ENCODE measurements at regions not wholly inside any gene's neighbourhood (a gene's known extent, or its start where the extent isn't known, plus 50 kb on each side); places are given as distances from the start of the nearest gene placed in this dataset.
A peak's percentile ranks its signal among the peaks of the same experiment; 100 is the strongest.

GRCh38 chr20:7180256-7181045 lies 413.0 kb downstream of the BMP2 start:
- DNase-seq, result peak; percentile 49

GRCh38 chr20:7189231-7189630 lies 421.7 kb downstream of the BMP2 start:
- no peak for DNase-seq

DNA sequence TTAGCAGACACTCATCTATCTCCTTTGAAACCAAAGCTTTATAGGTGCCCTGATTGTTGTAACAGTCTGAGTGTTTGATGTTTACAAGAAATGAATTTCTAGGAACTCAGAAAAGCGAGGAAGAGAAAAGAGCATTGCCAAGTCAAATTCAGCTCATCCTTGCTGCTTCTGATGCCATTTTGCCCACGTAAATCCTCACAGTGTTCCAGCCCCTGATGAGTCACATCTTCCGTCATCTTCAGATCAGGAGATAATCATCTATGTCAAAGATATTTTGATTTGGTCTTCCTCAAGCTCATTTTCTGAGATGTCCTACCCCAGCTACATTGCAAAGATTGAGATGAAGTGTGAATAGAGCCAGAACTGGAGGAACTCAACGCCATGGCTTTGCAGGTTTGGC lies 426.2 kb downstream of the BMP2 start:
- no peak for DNase-seq

DNA sequence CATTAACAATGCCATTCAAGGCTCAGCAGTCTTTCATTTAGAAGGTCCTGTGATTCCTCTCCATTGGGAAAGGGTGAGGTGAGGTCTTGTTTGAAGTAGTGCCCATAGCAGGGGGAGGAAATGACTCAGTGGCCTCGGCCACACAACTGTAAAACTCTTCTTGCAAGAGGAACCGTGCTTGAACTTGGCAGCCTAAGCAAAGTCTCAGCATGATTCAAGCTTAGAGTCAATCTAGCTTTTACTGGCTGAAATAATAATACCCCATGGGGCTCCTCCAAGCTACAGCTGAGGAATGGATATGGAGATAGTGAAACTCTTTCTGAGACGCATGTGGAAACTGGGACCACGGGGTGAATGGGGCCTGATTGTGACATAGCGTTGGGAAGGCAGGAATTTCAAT lies 428.2 kb downstream of the BMP2 start:
- DNase-seq, result no peak

- no peak for DNase-seq
Observed at GRCh38 chr20:7196481-7196880, 429.0 kb downstream of the BMP2 start.

DNA sequence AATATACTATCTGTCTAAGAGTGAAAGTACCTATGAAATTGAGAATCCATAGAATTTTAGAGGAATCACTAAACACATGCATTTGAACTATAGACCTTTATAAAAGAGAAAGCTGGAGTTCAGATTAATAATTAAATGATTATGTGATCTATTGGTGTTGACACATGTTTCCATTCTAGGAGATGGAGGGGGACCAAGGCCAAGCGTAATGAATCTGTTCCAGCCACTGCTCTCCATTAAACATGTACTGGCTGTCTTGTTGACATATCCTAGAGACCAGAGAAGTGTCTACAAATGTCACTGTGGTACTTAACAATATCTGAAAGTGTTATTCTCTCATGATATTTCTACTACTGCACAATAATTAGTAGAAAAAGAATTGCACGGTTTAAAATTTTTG lies 432.4 kb downstream of the BMP2 start:
- no peak for DNase-seq

- DNase-seq, result no peak
Observed at GRCh38 chr20:7207186-7207798, 439.8 kb downstream of the BMP2 start.

GRCh38 chr20:7210910-7211309 lies 443.4 kb downstream of the BMP2 start:
- no peak for DNase-seq

- DNase-seq, result no peak
Observed at GRCh38 chr20:7214081-7214740, 446.7 kb downstream of the BMP2 start.

DNA sequence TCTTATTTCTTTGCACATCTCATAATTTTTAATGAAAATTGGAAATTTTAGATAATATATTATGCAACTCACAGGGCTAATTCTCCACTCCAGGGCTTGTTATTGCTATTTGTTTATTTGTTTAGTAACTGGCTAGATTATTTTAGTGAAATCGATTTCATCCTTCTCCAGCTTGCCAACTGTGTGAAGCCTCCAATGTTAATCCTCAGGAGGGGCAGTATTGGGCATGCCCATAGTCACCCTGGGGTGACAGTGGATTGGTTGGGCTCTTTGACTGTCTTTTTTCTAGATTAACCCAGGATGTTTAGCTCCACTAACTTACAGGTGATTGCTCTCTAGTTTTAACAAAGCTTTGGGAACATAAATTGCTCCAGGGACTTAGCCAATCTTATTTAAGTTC lies 450.1 kb downstream of the BMP2 start:
- DNase-seq, result no peak

DNA sequence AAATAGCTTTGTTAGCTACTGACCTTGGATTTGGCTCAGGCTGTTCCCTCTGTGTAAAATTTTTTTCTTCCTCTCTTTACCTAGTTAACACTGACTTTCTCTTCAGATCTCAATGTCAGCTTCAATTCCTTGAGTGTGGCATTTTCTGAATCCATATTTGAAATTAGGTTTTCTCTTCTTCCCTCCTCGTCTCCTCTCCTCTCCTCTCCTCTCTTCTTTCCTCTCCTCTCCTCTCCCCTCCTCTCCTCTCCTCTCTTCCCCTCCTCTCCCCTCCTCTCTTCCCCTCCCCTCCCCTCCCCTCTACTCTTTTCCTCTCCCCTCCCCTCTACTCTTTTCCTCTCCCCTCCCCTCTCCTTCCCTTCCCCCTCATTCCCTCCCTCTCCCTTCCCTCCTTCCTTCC lies 453.3 kb downstream of the BMP2 start:
- DNase-seq, result no peak

DNA sequence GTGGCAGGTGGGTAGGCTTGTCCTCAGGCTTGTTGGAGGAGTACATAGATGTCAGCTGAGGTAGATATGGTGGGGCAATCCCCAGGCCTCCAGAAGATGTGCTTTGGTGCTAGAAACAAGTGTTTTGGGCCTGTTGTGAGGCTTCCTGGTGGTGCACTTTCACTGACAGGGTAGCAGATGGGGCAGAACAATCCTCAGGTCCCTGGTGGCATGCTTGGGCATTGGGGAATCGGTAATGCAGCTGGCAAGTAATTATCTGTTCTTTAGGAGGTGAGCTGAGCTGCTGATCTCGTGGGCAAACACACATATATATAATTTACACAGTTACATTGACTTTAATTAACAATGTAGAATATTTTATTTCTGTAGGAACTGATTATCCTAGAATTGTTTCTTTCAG lies 458.7 kb downstream of the BMP2 start:
- no peak for DNase-seq

DNA sequence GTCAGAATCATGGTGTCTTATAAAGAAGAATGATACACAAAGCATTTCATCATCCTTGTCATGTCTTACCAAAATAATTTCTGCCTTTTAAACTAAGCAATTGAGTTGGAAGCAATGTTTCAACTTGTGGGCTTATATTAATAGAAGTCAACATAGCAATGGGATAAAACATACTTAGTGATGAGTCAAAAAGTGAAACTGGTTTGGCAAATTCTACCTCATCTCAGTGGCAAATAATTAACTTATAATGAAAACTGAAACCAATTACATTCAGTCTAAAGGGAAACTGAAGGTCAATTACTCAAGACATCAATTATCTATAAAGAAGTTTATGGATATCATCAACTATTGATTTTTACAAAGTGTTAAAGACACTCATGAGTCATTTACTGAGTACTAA lies 463.8 kb downstream of the BMP2 start:
- DNase-seq, result no peak

- DNase-seq, result no peak
Observed at GRCh38 chr20:7232796-7233195, 465.3 kb downstream of the BMP2 start.

- no peak for DNase-seq
Observed at GRCh38 chr20:7237251-7237650, 469.8 kb downstream of the BMP2 start.

DNA sequence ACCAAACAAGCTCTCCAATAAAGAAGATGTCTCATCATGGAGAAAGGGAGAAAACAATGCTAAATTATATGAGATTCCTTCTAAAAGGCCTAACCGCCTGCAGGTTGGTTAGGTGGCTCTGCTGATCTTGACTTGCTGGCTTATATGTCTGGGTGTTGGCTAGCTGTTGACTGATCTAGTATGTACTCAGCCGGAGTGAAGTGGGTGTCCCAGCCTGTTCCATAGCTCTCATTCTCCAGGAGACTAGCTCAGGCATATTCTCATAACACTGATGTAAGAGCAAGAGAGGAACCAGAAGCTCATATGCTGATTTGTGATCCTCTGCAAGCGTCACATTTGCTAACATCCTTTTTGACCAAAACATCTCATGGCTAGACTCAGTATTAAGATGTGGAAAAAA lies 473.0 kb downstream of the BMP2 start:
- DNase-seq, result no peak

DNA sequence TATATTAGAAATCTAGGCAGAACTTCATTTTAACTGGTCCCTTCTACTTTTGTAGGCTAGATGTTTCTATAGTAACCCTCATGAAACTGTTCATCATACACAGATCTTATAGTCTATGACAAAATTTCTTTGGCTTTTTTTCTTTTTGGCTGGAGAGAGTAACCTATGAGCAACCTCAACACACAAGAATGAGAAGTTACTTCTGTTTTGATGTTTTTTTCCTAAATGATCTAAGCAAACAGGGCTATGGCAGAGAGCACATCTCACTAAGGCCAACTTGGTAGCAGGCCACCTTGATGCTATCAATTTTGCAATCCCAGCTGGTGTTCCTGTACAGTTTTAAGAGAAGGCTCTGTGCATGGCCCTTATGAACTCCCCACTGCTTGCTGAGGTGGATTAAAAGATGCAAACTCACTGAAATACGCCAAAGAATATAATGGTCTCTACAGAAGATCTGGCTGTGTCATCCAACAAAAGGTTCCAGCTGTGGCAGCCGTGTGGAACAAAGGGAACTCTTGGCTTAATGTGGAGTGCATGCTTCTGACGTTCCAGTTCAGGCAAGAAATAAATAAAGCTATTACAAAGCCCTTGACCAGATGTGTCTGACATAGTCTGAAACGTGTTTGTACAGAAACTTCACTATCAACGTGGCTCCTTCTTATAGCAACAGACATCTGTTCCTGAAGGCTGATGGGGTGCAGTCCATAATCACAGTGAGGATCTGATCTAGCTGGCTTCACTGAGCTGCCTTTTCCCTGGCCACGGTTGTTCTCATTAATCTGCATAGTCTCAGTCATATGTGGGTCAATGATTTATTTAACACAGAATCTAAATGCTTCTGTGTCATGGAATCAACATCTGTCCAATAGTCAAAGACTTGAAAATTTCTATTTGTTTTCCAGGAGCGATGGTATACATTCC lies 481.1 kb downstream of the BMP2 start:
- DNase-seq, result no peak

DNA sequence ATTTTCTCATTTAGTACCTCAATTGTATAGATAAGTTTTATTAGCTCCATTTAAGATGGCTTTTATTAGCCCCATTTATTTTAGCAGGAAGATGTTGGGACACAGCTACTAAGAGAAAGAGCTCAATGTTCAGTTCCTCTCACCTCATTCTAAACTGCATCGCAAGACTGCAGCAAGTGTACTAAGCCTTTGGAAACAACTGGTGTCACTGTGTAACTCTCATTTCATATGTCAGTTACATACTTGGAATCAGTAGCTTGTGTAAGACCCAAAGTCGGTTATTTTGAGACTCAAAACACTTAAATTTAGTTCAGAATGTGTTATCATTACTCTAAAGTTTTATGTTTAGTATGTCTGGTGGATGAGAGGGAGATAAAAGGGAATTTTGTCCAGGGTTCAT lies 482.9 kb downstream of the BMP2 start:
- DNase-seq, result no peak

GRCh38 chr20:7257099-7257498 lies 489.6 kb downstream of the BMP2 start:
- no peak for DNase-seq

DNA sequence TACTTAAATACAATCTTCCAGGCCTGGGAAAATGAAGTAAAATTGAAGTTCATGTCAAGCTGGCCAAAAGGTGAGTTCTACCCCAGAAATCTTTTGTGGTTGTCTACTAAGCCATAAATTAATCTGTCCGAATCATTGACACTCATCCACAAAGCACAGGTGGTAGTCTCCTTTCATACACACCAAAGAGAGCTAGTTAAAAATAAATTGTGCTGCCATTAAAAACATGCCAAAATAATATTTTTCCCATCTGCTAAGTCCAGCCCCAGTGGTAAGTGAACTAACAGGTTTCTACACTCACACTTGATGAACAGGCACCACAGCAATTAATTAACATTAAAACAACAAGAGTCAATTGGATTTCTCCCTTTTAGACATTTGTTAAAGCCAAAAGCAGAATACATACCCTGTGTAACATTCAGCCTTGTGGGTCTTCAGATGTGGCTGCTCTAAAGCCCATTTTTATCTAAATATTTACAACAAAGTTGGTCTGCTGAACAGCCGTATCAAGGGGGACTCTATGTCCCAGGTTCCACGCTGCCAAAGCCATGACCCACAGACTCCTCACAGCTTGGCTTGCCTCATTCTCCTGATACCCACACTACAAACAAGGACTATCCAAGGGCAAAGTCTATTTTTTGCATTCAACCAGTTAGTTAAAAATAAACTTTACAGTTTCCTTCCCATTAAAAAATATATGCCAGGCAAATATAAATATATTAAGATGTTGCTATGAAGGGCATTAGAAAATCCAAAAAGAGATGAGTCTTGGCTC lies 490.4 kb downstream of the BMP2 start:
- DNase-seq, result no peak

DNA sequence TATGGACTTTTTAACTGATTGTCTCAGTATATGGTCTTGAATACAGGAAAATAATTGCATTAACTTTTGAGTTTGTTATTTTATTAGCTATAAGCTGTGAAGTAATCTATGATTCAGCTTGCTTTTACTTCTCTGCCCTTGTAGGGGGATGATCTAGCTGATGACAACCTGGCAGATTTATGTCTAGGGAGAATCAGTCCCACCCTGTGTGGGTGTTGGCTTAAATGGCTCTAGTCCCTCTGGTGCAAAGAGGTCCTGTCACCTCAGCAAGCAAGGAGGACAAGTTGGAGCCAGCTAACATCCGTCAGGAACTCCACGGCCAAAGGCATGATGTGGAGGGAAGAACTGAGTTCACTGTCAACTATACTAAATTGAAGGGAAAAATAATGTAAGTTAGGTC lies 495.3 kb downstream of the BMP2 start:
- DNase-seq, result no peak

DNA sequence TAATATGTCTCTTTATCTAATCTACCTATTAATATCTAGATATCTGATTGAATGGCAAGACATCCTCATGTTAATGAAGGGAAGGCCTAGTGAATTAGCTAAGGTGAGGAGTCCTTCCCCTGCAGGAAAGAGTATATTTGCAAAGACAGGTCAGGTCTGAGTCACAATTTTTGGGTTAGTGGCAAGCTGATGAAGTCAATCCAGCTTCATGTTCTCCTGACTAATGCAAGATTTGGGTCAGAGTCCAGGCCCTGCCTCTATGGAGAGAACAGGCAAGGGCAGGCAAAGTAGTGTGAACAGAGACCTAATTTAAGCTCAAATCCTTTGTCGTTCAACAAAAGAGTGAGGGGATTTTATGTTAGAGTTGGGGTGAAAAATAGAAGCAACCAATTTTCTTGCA lies 496.7 kb downstream of the BMP2 start:
- DNase-seq, result no peak

Data from NCI-H748 treated with DMSO at 0.1 percent for 48 hours (cell line).